ENCODE measurements at regions not wholly inside any gene's neighbourhood (a gene's known extent, or its start where the extent isn't known, plus 50 kb on each side); places are given as distances from the start of the nearest gene placed in this dataset.

DNA sequence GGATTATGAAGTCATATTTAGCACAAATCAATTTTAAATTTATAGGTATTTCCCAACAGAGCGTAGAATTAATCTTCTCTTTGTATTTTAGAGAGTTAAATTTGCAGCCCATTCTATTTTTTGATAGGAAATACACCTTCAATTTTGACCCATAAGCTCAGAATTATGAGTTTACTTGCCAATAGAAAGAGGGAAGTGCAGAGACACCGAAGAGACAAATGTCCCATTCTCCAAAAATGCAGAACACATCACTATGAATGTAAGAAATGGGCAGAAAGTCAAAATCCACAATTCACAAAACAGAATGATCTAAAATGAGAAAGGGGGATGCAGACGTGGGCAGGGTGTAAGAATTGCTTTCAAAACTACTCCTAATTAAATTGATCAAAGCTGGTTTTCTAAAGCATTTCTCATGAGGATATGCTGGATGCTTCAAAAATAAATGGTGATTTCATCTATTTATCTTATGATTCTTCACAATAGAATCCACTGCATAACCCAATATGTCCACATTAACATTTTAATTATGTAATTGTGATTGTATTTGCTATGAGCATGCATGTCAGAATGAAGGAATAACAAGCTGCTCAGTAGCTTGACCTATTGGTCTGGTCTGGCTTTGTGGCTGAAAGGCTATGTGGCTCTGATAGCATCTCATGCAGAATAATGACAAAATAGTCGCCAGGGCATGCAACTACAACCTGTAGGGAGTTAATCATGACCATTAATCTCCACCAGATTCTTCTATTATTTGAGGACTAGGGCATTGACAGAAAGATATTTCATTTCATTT is 550.1 kb upstream of the CDH18 start:
- TF ChIP-seq, protein P1, sequence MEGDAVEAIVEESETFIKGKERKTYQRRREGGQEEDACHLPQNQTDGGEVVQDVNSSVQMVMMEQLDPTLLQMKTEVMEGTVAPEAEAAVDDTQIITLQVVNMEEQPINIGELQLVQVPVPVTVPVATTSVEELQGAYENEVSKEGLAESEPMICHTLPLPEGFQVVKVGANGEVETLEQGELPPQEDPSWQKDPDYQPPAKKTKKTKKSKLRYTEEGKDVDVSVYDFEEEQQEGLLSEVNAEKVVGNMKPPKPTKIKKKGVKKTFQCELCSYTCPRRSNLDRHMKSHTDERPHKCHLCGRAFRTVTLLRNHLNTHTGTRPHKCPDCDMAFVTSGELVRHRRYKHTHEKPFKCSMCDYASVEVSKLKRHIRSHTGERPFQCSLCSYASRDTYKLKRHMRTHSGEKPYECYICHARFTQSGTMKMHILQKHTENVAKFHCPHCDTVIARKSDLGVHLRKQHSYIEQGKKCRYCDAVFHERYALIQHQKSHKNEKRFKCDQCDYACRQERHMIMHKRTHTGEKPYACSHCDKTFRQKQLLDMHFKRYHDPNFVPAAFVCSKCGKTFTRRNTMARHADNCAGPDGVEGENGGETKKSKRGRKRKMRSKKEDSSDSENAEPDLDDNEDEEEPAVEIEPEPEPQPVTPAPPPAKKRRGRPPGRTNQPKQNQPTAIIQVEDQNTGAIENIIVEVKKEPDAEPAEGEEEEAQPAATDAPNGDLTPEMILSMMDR (IDR thresholded peaks at IDR 0.05) = no peak
- Mint-ChIP-seq H3K9me3 (peaks cover 15% of the 10 kb centered on the region), H3K4me3 (no peak overlapping the region), H3K27ac (no peak overlapping the region), H3K27me3 (ENCODE audit: insufficient read depth) (no peaks in the 10 kb centered on the region), H3K4me1 (ENCODE audit: low read depth) (no peaks in the 10 kb centered on the region), H3K36me3 (ENCODE audit: low read depth) (no peaks in the 10 kb centered on the region)
- DNase-seq = no peak

DNA sequence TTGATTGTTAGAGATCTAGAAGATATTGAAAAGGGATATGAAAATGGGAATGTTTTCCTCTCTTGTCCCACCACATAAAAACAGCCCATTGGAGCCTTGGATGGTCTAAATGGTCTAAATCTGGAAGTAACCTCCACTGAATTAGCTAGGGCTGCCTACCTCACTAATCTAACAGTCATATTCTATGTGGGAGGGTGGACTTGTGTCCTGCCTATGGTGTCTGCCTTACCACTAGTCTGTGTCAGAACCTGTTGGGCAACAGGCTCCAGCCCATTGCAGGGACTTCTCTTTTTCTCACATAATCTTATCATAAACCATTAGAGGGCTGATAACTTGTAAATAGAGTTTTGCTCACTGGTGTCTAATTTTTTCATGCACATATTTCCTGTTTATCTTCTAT is 548.8 kb upstream of the CDH18 start:
- no peak overlapping the region for H3K4me3 Mint-ChIP-seq
- TF ChIP-seq, protein P1 (IDR thresholded peaks at IDR 0.05) = no peak
- H3K9me3 Mint-ChIP-seq = peaks cover 19% of the 10 kb centered on the region
- H3K27ac Mint-ChIP-seq = no peak overlapping the region
- no peak for DNase-seq
- H3K4me1 Mint-ChIP-seq (ENCODE audit: low read depth) = no peaks in the 10 kb centered on the region
- no peaks in the 10 kb centered on the region for H3K36me3 Mint-ChIP-seq (ENCODE audit: low read depth)
- no peaks in the 10 kb centered on the region for H3K27me3 Mint-ChIP-seq (ENCODE audit: insufficient read depth)

DNA sequence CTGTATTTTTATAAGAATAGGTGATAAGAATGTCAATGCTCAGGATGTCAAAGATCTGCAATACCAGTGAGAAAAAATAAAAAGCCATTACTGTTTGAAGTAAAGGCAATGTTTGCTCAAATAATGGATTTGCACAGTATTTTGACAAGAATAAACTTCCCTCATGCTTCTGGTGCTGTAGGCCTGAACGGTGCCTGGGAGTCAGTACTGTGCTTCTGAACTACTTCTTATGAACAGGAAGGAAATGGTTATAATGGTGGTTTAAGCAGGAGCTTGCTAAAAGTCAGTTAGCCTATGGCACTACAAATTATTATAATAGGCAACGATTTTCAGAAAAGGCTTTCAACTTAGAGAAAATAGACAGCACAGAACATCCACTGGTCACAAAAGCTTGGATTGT is 548.3 kb upstream of the CDH18 start:
- Mint-ChIP-seq H3K9me3 (peaks cover 19% of the 10 kb centered on the region), H3K4me3 (no peak overlapping the region), H3K36me3 (ENCODE audit: low read depth) (no peaks in the 10 kb centered on the region), H3K27ac (no peak overlapping the region), H3K27me3 (ENCODE audit: insufficient read depth) (no peaks in the 10 kb centered on the region), H3K4me1 (ENCODE audit: low read depth) (no peaks in the 10 kb centered on the region)
- TF ChIP-seq, protein P1 (IDR thresholded peaks at IDR 0.05) = no peak
- DNase-seq = no peak

DNA sequence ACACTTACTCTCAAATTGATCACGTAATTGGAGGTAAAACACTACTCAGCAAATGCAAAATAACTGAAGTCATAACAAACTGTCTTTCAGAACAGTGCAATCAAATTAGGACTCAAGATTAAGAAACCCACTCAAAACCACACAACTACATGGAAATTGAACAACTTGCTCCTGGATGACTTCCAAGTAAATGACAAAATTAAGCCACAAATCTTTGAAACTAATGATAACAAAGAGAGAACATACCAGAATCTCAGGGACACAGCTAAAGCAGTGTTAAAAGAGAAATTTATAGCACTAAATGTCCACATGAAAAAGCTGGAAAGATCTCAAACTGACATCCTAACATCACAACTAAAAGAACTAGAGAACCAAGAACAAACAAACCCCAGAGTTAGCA is 540.5 kb upstream of the CDH18 start:
- Mint-ChIP-seq H3K27me3 (ENCODE audit: insufficient read depth) (no peaks in the 10 kb centered on the region), H3K27ac (no peak overlapping the region), H3K4me3 (no peak overlapping the region), H3K36me3 (ENCODE audit: low read depth) (no peaks in the 10 kb centered on the region), H3K4me1 (ENCODE audit: low read depth) (no peaks in the 10 kb centered on the region), H3K9me3 (peaks cover 52% of the 10 kb centered on the region)
- no peak for DNase-seq
- TF ChIP-seq, protein P1 (IDR thresholded peaks at IDR 0.05) = no peak

DNA sequence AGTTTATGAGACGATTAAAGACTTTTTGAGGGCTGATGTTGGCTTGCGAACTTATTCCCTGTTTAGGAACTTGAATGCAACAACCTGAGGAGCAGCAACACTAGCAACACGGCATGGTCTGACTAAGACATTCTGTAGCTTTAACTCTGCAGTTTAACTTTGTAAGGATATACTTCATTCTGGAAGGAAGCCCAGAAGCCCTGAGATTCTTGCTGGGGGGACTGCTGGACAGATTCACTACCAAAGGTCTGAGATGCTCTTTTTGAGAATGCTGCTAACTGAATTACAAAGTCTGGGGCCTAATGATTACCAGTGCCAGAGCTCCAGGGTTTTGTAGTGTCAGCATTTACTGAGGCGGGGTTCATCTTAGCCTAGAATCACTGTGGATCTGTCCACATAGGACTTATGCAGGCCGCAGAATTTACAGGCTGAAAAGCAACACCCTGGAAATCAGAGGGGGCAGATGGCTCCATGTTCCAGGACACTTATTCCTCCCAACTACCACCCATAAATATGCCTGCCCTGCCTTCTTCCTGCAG is 537.1 kb upstream of the CDH18 start:
- TF ChIP-seq, protein P1 (IDR thresholded peaks at IDR 0.05) = no peak
- H3K9me3 Mint-ChIP-seq = peaks cover 47% of the 10 kb centered on the region

More for the DNA sequence above, 537.1 kb upstream of the CDH18 start:
- DNase-seq = no peak
- H3K27me3 Mint-ChIP-seq (ENCODE audit: insufficient read depth) = no peaks in the 10 kb centered on the region
- no peaks in the 10 kb centered on the region for H3K4me1 Mint-ChIP-seq (ENCODE audit: low read depth)
- no peak overlapping the region for H3K27ac Mint-ChIP-seq
- H3K36me3 Mint-ChIP-seq (ENCODE audit: low read depth) = no peaks in the 10 kb centered on the region
- H3K4me3 Mint-ChIP-seq = no peak overlapping the region
